ENCODE measurements at regions not wholly inside any gene's neighbourhood (a gene's known extent, or its start where the extent isn't known, plus 50 kb on each side); places are given as distances from the start of the nearest gene placed in this dataset.

DNA sequence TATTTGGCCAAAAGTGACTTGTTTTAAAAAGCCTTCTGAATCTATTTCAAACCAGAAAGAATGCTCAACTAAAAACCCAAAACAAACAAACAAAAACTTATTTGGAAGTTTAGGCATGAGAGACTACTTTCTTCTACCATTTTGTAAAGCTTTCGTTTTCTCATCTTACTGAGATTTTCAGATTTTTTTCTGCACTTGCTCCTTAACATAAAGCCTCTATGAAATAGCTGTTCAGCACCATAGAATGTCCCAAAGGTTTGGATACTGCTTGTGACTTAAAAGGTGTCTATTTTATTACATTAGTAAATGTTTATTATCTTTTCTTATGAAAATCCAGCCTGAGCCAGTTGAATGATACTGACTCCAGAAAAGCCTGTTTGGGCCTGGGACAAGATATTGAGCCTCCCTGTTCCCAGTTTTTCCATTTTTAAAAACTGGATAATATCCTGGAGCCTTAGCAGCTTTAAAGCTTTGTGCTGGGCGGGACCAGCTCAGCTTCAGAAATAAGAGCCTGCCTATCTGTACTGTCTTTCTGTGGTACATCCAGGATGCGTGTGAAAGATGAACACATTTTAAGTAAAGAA is 292.6 kb downstream of the ZSWIM6 start:
- TF ChIP-seq CTCF (IDR thresholded peaks at IDR 0.05; ENCODE audit: low read depth, low read length): no peak
- no peak for TF ChIP-seq EZH2phosphoT487 (IDR thresholded peaks at IDR 0.05; ENCODE audit: low read depth)

Measured in OCI-LY3 (cell line).